Activated CD4-positive, alpha-beta T cell treated with anti-CD3 and anti-CD28 coated beads for 48 hours (primary cell): ENCODE measurements at regions not wholly inside any gene's neighbourhood (a gene's known extent, or its start where the extent isn't known, plus 50 kb on each side); places are given as distances from the start of the nearest gene placed in this dataset.

Experiments
- DNase-seq: peaks from one replicate; pipeline ENCODE4 v3.0.0-alpha.2; 2020

GRCh38 chr10:63710703-63711102 is 189.5 kb downstream of the REEP3 start:
- no peak for DNase-seq

GRCh38 chr10:63711361-63711760 is 190.2 kb downstream of the REEP3 start:
- no peak for DNase-seq

- no peak for DNase-seq
Measured at GRCh38 chr10:63711867-63712716, 190.9 kb downstream of the REEP3 start.

GRCh38 chr10:63712717-63713115 is 191.5 kb downstream of the REEP3 start:
- no peak for DNase-seq

- DNase-seq = no peak
Measured at GRCh38 chr10:63713191-63714144, 192.3 kb downstream of the REEP3 start.

GRCh38 chr10:63716016-63716580 is 194.9 kb downstream of the REEP3 start:
- DNase-seq = no peak

- DNase-seq = no peak
Measured at GRCh38 chr10:63717027-63717715, 196.0 kb downstream of the REEP3 start.

GRCh38 chr10:63718006-63718405 is 196.8 kb downstream of the REEP3 start:
- DNase-seq = no peak

GRCh38 chr10:63718421-63718820 is 197.2 kb downstream of the REEP3 start:
- DNase-seq = no peak

- DNase-seq = no peak
Measured at GRCh38 chr10:63719226-63719856, 198.1 kb downstream of the REEP3 start.

- DNase-seq = peak; percentile 56
Measured at GRCh38 chr10:63720072-63720537, 198.9 kb downstream of the REEP3 start.

- DNase-seq = no peak
Measured at GRCh38 chr10:63720676-63721075, 199.5 kb downstream of the REEP3 start.

- no peak for DNase-seq
Measured at GRCh38 chr10:63722537-63722936, 201.3 kb downstream of the REEP3 start.

GRCh38 chr10:63723320-63723719 is 202.1 kb downstream of the REEP3 start:
- no peak for DNase-seq

- DNase-seq = no peak
Measured at GRCh38 chr10:63723741-63724140, 202.5 kb downstream of the REEP3 start.

- no peak for DNase-seq
Measured at GRCh38 chr10:63724922-63725321, 203.7 kb downstream of the REEP3 start.

GRCh38 chr10:63726867-63727266 is 205.7 kb downstream of the REEP3 start:
- no peak for DNase-seq

- DNase-seq = no peak
Measured at GRCh38 chr10:63727636-63728035, 206.4 kb downstream of the REEP3 start.

GRCh38 chr10:63735305-63735704 is 214.1 kb downstream of the REEP3 start:
- DNase-seq = no peak

- DNase-seq = no peak
Measured at GRCh38 chr10:63738410-63738809, 217.2 kb downstream of the REEP3 start.

GRCh38 chr10:63744060-63744941 is 223.1 kb downstream of the REEP3 start:
- no peak for DNase-seq
